ENCODE measurements at regions not wholly inside any gene's neighbourhood (a gene's known extent, or its start where the extent isn't known, plus 50 kb on each side); places are given as distances from the start of the nearest gene placed in this dataset.

DNA sequence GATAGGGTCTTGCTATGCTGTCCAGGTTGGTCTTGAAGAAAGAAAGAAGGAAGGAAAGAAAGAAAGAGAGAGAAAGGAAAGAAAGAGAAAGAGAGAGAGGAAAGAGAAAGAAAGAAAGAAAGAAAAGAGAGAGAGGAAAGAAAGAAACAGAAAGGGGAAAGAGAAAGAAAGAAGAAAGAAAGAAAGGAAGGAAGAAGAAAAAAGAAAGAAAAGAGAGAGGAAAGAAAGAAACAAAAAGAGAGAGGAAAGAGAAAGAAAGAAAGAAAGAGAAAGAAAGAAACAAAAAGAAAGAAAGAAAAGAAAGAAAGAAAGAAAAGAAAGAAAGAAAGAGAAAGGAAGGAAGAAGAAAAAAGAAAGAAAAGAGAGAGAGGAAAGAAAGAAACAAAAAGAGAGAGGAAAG is 95.8 kb upstream of the SHOX start:
- TF ChIP-seq, protein P1, sequence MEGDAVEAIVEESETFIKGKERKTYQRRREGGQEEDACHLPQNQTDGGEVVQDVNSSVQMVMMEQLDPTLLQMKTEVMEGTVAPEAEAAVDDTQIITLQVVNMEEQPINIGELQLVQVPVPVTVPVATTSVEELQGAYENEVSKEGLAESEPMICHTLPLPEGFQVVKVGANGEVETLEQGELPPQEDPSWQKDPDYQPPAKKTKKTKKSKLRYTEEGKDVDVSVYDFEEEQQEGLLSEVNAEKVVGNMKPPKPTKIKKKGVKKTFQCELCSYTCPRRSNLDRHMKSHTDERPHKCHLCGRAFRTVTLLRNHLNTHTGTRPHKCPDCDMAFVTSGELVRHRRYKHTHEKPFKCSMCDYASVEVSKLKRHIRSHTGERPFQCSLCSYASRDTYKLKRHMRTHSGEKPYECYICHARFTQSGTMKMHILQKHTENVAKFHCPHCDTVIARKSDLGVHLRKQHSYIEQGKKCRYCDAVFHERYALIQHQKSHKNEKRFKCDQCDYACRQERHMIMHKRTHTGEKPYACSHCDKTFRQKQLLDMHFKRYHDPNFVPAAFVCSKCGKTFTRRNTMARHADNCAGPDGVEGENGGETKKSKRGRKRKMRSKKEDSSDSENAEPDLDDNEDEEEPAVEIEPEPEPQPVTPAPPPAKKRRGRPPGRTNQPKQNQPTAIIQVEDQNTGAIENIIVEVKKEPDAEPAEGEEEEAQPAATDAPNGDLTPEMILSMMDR (IDR thresholded peaks at IDR 0.05; ENCODE audit: low read depth, low read length) = no peak
- no peak for TF ChIP-seq MYC (IDR thresholded peaks at IDR 0.05; ENCODE audit: low read depth, low read length)
- no peak for TF ChIP-seq POLR2A (IDR thresholded peaks at IDR 0.05; ENCODE audit: extremely low read depth, insufficient read length)
